ENCODE measurements at regions not wholly inside any gene's neighbourhood (a gene's known extent, or its start where the extent isn't known, plus 50 kb on each side); places are given as distances from the start of the nearest gene placed in this dataset.
A peak's percentile ranks its signal among the peaks of the same experiment; 100 is the strongest.
"Not testable (repeated sequence)": the region's sequence is repeated elsewhere in the genome, so short reads cannot be mapped to it uniquely, and the experiment has no call there.

DNA sequence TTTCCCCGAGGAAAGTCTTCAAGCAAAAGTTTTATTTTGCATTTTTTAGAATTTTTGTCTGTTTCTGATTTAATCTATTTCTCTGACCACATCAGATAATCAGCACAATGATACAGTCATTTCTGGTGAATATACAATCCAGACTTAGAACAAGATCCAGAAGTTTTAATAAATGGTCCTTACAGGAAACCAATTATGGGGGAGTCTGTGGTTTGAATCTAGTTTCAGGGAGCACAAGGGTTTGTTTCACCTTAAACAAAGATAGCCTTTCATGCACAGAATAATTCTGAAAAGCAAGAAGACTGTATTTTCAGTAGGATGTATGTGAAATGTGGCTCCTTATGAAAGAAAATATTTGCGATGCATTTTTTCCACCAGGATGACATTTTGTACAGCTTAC is 158.5 kb upstream of the ARSJ start:
- 48 to 57% methylated on average over 2 of the region's 2 CpGs for WGBS, 2 donors
- DNase-seq (ENCODE audit: low spot score in 2 of 2) = no peak
- peaks cover 0 to 18% (median 6%) of the 10 kb centered on the region in 4 donors for H3K4me1 ChIP-seq
- peak overlapping the region in 2 of 4 donors; percentile 23 to 48 for H3K27ac ChIP-seq
- no peak overlapping the region for H3K4me3 ChIP-seq
- peaks cover 0 to 6% (median 0%) of the 10 kb centered on the region in 4 donors for H3K9me3 ChIP-seq
- no peaks in the 10 kb centered on the region for H3K27me3 ChIP-seq
- no peaks in the 10 kb centered on the region for H3K36me3 ChIP-seq
- TF ChIP-seq, protein P1, sequence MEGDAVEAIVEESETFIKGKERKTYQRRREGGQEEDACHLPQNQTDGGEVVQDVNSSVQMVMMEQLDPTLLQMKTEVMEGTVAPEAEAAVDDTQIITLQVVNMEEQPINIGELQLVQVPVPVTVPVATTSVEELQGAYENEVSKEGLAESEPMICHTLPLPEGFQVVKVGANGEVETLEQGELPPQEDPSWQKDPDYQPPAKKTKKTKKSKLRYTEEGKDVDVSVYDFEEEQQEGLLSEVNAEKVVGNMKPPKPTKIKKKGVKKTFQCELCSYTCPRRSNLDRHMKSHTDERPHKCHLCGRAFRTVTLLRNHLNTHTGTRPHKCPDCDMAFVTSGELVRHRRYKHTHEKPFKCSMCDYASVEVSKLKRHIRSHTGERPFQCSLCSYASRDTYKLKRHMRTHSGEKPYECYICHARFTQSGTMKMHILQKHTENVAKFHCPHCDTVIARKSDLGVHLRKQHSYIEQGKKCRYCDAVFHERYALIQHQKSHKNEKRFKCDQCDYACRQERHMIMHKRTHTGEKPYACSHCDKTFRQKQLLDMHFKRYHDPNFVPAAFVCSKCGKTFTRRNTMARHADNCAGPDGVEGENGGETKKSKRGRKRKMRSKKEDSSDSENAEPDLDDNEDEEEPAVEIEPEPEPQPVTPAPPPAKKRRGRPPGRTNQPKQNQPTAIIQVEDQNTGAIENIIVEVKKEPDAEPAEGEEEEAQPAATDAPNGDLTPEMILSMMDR (IDR thresholded peaks at IDR 0.05) = no peak
- TF ChIP-seq EP300 (IDR thresholded peaks at IDR 0.05) = no peak
- TF ChIP-seq POLR2A (IDR thresholded peaks at IDR 0.05) = no peak

DNA sequence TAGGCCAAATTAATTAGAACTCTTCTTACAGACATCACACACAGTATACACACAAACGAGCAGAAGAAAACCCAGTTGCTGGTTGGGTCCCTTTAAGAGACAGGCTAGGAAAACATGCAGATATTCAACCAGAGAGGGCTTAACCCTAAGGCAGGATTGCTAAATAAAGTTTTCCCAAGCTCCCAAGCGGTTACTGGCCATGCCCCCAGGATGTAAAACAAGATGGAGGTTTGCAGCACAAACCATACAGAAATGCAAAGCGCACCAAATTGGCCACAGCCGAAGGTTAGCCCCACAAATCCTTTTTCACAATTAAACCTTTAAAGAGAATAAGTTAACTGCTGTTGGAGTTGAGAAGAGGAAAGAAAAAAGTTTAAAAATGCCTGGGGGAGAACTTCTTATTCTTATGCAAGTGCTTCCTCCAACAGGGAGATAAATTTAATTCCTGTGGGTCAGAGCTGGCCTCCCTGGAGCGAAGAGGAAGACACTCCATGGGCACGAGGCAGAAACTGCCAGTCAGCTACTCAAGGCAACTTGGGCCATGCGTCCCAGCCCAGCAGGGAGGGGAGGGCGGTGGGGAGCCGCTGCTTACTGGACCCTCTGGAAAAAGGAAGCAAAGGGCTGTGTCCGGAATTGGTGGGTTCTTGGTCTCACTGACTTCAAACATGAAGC is 167.6 kb upstream of the ARSJ start:
- H3K9me3 ChIP-seq = peaks cover 0 to 13% (median 0%) of the 10 kb centered on the region in 4 donors
- no peaks in the 10 kb centered on the region for H3K27me3 ChIP-seq
- 73 to 82% methylated on average over 10 of the region's 10 CpGs for WGBS, 2 donors
- H3K36me3 ChIP-seq = no peaks in the 10 kb centered on the region
- no peak overlapping the region for H3K27ac ChIP-seq
- DNase-seq (ENCODE audit: low spot score in 2 of 2) = no peak
- TF ChIP-seq, protein P1 (IDR thresholded peaks at IDR 0.05) = no peak
- TF ChIP-seq EP300 (IDR thresholded peaks at IDR 0.05) (no peak), POLR2A (IDR thresholded peaks at IDR 0.05) (no peak)
- no peaks in the 10 kb centered on the region for H3K4me1 ChIP-seq
- H3K4me3 ChIP-seq = no peak overlapping the region

DNA sequence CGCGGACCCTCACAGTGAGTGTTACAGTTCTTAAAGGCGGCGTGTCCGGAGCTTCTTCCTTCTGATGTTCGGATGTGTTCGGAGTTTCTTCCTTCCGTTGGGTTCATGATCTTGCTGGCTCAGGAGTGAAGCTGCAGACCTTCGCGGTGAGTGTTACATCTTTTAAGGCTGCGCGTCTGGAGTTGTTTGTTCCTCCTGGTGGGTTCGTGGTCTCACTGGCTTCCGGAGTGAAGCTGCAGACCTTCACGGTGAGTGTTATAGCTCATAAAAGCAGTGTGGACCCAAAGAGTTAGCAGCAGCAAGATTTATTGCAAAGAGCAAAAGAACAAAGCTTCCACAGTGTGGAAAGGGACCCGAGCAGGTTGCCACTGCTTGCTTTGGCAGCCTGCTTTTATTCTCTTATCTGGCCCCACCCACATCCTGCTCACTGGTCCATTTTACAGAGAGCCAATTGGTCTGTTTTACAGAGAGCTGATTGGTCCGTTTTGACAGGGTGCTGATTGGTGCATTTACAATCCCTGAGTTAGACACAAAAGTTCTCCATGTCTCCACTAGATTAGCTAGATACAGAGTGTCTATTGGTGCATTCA is 168.3 kb upstream of the ARSJ start:
- H3K9me3 ChIP-seq = peaks cover 0 to 13% (median 0%) of the 10 kb centered on the region in 4 donors
- not testable (repeated sequence) for DNase-seq (ENCODE audit: low spot score in 2 of 2); H3K27ac ChIP-seq; H3K27me3 ChIP-seq; H3K36me3 ChIP-seq; H3K4me1 ChIP-seq; H3K4me3 ChIP-seq
- whole genome bisulfite sequencing, 2 donors = 80 to 85% methylated on average over 17 of the region's 17 CpGs

DNA sequence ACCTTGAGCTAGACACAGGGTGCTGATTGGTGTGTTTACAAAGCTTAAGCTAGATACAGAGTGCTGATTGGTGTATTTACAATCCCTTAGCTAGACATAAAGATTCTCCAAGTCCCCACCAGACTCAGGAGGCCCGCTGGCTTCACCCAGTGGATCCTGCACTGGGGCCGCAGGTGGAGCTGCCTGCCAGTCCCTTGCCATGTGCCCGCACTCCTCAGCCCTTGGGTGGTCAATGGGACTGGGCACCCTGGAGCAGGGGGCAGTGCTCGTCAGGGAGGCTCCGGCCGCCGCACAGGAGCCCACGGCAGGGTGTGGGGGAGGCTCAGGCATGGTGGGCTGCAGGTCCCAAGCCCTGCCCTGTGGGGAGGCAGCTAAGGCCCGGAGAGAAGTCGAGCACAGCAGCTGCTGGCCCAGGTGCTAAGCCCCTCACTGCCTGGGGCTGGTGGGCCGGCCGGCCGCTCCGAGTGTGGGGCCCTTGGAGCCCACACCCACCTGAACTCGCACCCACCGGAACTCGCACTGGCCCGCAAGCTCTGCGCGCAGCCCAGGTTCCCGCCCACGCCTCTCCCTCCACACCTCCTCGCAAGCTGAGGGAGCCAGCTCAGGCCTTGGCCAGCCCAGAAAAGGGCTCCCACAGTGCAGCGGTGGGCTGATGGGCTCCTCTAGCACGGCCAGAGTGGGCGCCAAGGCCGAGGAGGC is 169.1 kb upstream of the ARSJ start:
- H3K9me3 ChIP-seq = peaks cover 0 to 13% (median 0%) of the 10 kb centered on the region in 4 donors
- not testable (repeated sequence) for H3K4me3 ChIP-seq; H3K27ac ChIP-seq; H3K36me3 ChIP-seq; H3K27me3 ChIP-seq; DNase-seq (ENCODE audit: low spot score in 2 of 2); H3K4me1 ChIP-seq
- 87 to 100% methylated on average over 6 to 10 of the region's 27 CpGs for WGBS, 2 donors

DNA sequence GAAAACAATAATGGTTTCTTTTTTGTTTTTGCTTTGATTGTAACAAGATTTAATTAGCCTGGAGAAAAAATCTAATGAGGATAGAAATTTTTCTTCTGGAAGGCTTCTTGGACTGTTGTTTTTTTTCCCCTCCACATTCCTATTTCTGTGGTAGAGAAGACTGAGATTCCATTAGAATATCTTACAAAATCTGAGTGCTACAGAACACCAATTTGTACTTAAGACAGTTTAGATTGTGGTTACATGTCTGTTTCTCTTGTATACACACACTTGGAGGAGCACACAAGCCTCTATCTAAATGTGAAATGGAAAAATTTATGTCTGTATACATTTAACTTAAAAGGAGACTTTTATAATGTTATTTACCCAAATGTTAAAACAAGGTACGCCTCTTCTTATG is 176.9 kb upstream of the ARSJ start:
- no peak for DNase-seq (ENCODE audit: low spot score in 2 of 2)
- H3K9me3 ChIP-seq = no peaks in the 10 kb centered on the region
- no peak overlapping the region for H3K27ac ChIP-seq
- H3K4me3 ChIP-seq = no peak overlapping the region
- no peaks in the 10 kb centered on the region for H3K27me3 ChIP-seq
- WGBS, 2 donors = 96 to 98% methylated on average over 1 of the region's 1 CpG
- no peaks in the 10 kb centered on the region for H3K36me3 ChIP-seq
- no peaks in the 10 kb centered on the region for H3K4me1 ChIP-seq
- TF ChIP-seq EP300 (IDR thresholded peaks at IDR 0.05) (no peak), POLR2A (IDR thresholded peaks at IDR 0.05) (no peak)
- TF ChIP-seq, protein P1 (IDR thresholded peaks at IDR 0.05) = no peak

DNA sequence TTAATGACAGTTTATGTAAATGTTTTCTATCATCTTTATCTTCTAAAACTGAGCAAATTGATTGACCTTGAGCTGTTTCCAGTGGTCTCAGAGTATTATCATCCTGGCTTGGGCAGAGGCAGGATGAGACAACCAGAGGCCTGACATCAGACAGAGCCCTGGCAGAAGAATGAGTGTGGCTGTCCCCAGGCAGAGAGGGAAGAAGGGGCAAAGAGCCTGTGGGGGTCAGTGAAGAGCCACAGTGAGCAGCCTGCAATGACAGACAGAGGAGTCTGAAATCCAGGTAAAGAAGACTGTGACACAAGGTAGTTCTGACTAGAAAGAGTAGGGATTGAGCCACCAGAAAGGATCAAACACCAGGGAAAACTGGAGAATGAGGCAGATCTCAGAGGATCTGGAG is 182.4 kb upstream of the ARSJ start:
- Histone ChIP-seq H3K9me3 (no peaks in the 10 kb centered on the region), H3K27me3 (no peaks in the 10 kb centered on the region), H3K27ac (no peak overlapping the region), H3K4me3 (no peak overlapping the region), H3K36me3 (no peaks in the 10 kb centered on the region), H3K4me1 (no peaks in the 10 kb centered on the region)
- DNase-seq (ENCODE audit: low spot score in 2 of 2) = no peak
- TF ChIP-seq, protein P1 (IDR thresholded peaks at IDR 0.05) = no peak
- TF ChIP-seq POLR2A (IDR thresholded peaks at IDR 0.05) (no peak), EP300 (IDR thresholded peaks at IDR 0.05) (no peak)
